ENCODE measurements at regions not wholly inside any gene's neighbourhood (a gene's known extent, or its start where the extent isn't known, plus 50 kb on each side); places are given as distances from the start of the nearest gene placed in this dataset.
"Not testable (repeated sequence)": the region's sequence is repeated elsewhere in the genome, so short reads cannot be mapped to it uniquely, and the experiment has no call there.

GRCh38 chr16:86939609-86940008 is 361.3 kb downstream of the FOXL1 start:
- DNase-seq (ENCODE audit: low read depth), result no peak

GRCh38 chr16:86941731-86942130 is 363.4 kb downstream of the FOXL1 start:
- DNase-seq (ENCODE audit: low read depth), result no peak

GRCh38 chr16:86942151-86943051 is 364.1 kb downstream of the FOXL1 start:
- DNase-seq (ENCODE audit: low read depth), result peak; percentile 31

- DNase-seq (ENCODE audit: low read depth), result no peak
Measured at GRCh38 chr16:86945166-86945900, 367.0 kb downstream of the FOXL1 start.

GRCh38 chr16:86946396-86946795 is 368.0 kb downstream of the FOXL1 start:
- DNase-seq (ENCODE audit: low read depth), result no peak

GRCh38 chr16:86946981-86947380 is 368.6 kb downstream of the FOXL1 start:
- no peak for DNase-seq (ENCODE audit: low read depth)

- no peak for DNase-seq (ENCODE audit: low read depth)
Measured at GRCh38 chr16:86948046-86948445, 369.1 kb downstream of the C16orf95 start.

- DNase-seq (ENCODE audit: low read depth), result no peak
Measured at GRCh38 chr16:86949116-86949515, 368.1 kb downstream of the C16orf95 start.

GRCh38 chr16:86949630-86950029 is 367.6 kb downstream of the C16orf95 start:
- no peak for DNase-seq (ENCODE audit: low read depth)

GRCh38 chr16:86951041-86951822 is 366.0 kb downstream of the C16orf95 start:
- DNase-seq (ENCODE audit: low read depth), result no peak

- peak; percentile 97 for DNase-seq (ENCODE audit: low read depth)
Measured at GRCh38 chr16:86951831-86952598, 365.2 kb downstream of the C16orf95 start.

- DNase-seq (ENCODE audit: low read depth), result no peak
Measured at GRCh38 chr16:86952769-86953168, 364.4 kb downstream of the C16orf95 start.

GRCh38 chr16:86953631-86954391 is 363.4 kb downstream of the C16orf95 start:
- DNase-seq (ENCODE audit: low read depth), result no peak

GRCh38 chr16:86955136-86955855 is 361.9 kb downstream of the C16orf95 start:
- DNase-seq (ENCODE audit: low read depth), result no peak

- no peak for DNase-seq (ENCODE audit: low read depth)
Measured at GRCh38 chr16:86956437-86956836, 360.8 kb downstream of the C16orf95 start.

- DNase-seq (ENCODE audit: low read depth), result not testable (repeated sequence)
Measured at GRCh38 chr16:86957662-86958198, 359.5 kb downstream of the C16orf95 start.

GRCh38 chr16:86958423-86958822 is 358.8 kb downstream of the C16orf95 start:
- DNase-seq (ENCODE audit: low read depth), result no peak

GRCh38 chr16:86959091-86959651 is 358.0 kb downstream of the C16orf95 start:
- DNase-seq (ENCODE audit: low read depth), result no peak

- DNase-seq (ENCODE audit: low read depth), result no peak
Measured at GRCh38 chr16:86959729-86960128, 357.5 kb downstream of the C16orf95 start.

GRCh38 chr16:86960266-86960665 is 356.9 kb downstream of the C16orf95 start:
- no peak for DNase-seq (ENCODE audit: low read depth)
